HEK293 (cell line): ENCODE measurements at regions not wholly inside any gene's neighbourhood (a gene's known extent, or its start where the extent isn't known, plus 50 kb on each side); places are given as distances from the start of the nearest gene placed in this dataset.
A peak's percentile ranks its signal among the peaks of the same experiment; 100 is the strongest.

Source experiments
- CTCF ChIA-PET: fragments of 350-600 bp; formaldehyde crosslinking; extraction: SDS; loops from one replicate; lab custom pipeline; 2021; ENCODE audit warnings: antibody characterized with exemption; lab: Yijun Ruan, JAX
- POLR2A ChIA-PET: fragments of 300-600 bp; formaldehyde crosslinking; extraction: SDS; loops from one replicate; lab custom pipeline; 2020; ENCODE audit warnings: antibody characterized with exemption, inconsistent platforms; lab: Yijun Ruan, JAX
- H3K27ac ChIP-seq: fragments of 200-500 bp; sonication (Bioruptor generic); 2 replicates; pipeline ENCODE4 v1.5.1; 2014; ENCODE audit warnings: low read depth, low read length, control low read depth, inconsistent platforms; ENCODE audit errors: extremely low read depth
- H3K36me3 ChIP-seq, 2 experiments: fragments of 200-500 bp in 1 of 2; sonication (Bioruptor generic) in 1 of 2; 1 replicate in 1 of 2; 2 replicates in 1 of 2; pipeline ENCODE4 v1.5.1; 2014 to 2017; ENCODE audit warnings: inconsistent platforms in 2 of 2, low read length in 2 of 2; ENCODE audit not compliant: control insufficient read depth in 2 of 2, insufficient read depth in 1 of 2
- H3K4me1 ChIP-seq: fragments of 200-500 bp; sonication (Bioruptor generic); 2 replicates; pipeline ENCODE4 v1.5.1; 2014; ENCODE audit warnings: mild to moderate bottlenecking, low read length, inconsistent platforms; ENCODE audit not compliant: control insufficient read depth, insufficient read depth
- H3K4me3 ChIP-seq: 2 replicates; pipeline ENCODE4 v1.5.1; 2011; ENCODE audit warnings: low read depth, mild to moderate bottlenecking, control low read depth, low read length, moderate library complexity
- H3K9me3 ChIP-seq: fragments of 200-500 bp; sonication (Bioruptor generic); 2 replicates; pipeline ENCODE4 v1.5.1; 2014; ENCODE audit warnings: low read depth, low read length, inconsistent platforms; ENCODE audit not compliant: control insufficient read depth, insufficient read depth
- PRDM6 ChIP-seq: fragments of 450-650 bp; formaldehyde crosslinking; IDR thresholded peaks from 2 replicates; pipeline ENCODE4 v1.5.1; 2017; ENCODE audit warnings: missing biosample characterization, missing genetic modification characterization
- SCRT1 ChIP-seq: fragments of 450-650 bp; formaldehyde crosslinking; IDR thresholded peaks from 2 replicates; pipeline ENCODE4 v1.5.1; 2016; ENCODE audit warnings: missing biosample characterization, missing genetic modification characterization, borderline replicate concordance
- SCRT2 ChIP-seq: fragments of 450-650 bp; formaldehyde crosslinking; IDR thresholded peaks from 2 replicates; pipeline ENCODE4 v1.5.1; 2016; ENCODE audit warnings: missing biosample characterization, missing genetic modification characterization
- ZNF112 ChIP-seq: fragments of 450-650 bp; formaldehyde crosslinking; IDR thresholded peaks from 2 replicates; pipeline ENCODE4 v1.5.0; 2017; ENCODE audit warnings: missing biosample characterization, missing genetic modification characterization
- ZNF132 ChIP-seq: fragments of 450-650 bp; formaldehyde crosslinking; IDR thresholded peaks from 2 replicates; pipeline ENCODE4 v1.5.1; 2017; ENCODE audit warnings: missing biosample characterization, missing genetic modification characterization, borderline replicate concordance
- ZNF140 ChIP-seq: fragments of 450-650 bp; formaldehyde crosslinking; IDR thresholded peaks from 2 replicates; pipeline ENCODE4 v1.5.1; 2016; ENCODE audit warnings: missing biosample characterization, missing genetic modification characterization
- ZNF266 ChIP-seq: fragments of 450-650 bp; formaldehyde crosslinking; IDR thresholded peaks from 2 replicates; pipeline ENCODE4 v1.5.1; 2016; ENCODE audit warnings: missing biosample characterization, missing genetic modification characterization, low read depth
- ZNF354C ChIP-seq: fragments of 450-650 bp; formaldehyde crosslinking; IDR thresholded peaks from 2 replicates; pipeline ENCODE4 v1.5.1; 2016; ENCODE audit warnings: missing biosample characterization, missing genetic modification characterization, low read depth, borderline replicate concordance
- ZNF521 ChIP-seq: fragments of 450-650 bp; formaldehyde crosslinking; IDR thresholded peaks from 2 replicates; pipeline ENCODE4 v1.5.1; 2017; ENCODE audit warnings: missing biosample characterization, mild to moderate bottlenecking, missing genetic modification characterization
- ZNF560 ChIP-seq: fragments of 450-650 bp; formaldehyde crosslinking; IDR thresholded peaks from 2 replicates; pipeline ENCODE4 v1.5.1; 2017; ENCODE audit warnings: missing biosample characterization, missing genetic modification characterization, borderline replicate concordance
- ZNF654 ChIP-seq: fragments of 450-650 bp; formaldehyde crosslinking; IDR thresholded peaks from 2 replicates; pipeline ENCODE4 v1.5.1; 2016; ENCODE audit warnings: low read depth, missing biosample characterization, missing genetic modification characterization
- ZSCAN16 ChIP-seq: fragments of 450-650 bp; formaldehyde crosslinking; IDR thresholded peaks from 2 replicates; pipeline ENCODE4 v1.5.1; 2016; ENCODE audit warnings: missing biosample characterization, missing genetic modification characterization
- ZSCAN5A ChIP-seq: fragments of 450-650 bp; formaldehyde crosslinking; IDR thresholded peaks from 2 replicates; pipeline ENCODE4 v1.5.1; 2016; ENCODE audit warnings: missing biosample characterization, missing genetic modification characterization
- TF ChIP-seq, protein P1 (sequence below): fragments of 450-650 bp; formaldehyde crosslinking; IDR thresholded peaks from 2 replicates; pipeline ENCODE4 v1.5.1; 2016; ENCODE audit warnings: missing biosample characterization, missing genetic modification characterization, borderline replicate concordance
- TF ChIP-seq, protein P2 (sequence below): sonication (generic); formaldehyde crosslinking; IDR thresholded peaks from 2 replicates; pipeline ENCODE4 v1.8.1; 2022; ENCODE audit warnings: mild to moderate bottlenecking, moderate library complexity, missing genetic modification reagents

- H3K27ac ChIP-seq = no peak overlapping the region
- H3K4me3 ChIP-seq = no peak overlapping the region
- TF ChIP-seq ZNF112 (tag by site-specific recombination) (no peak), ZNF521 (tag by site-specific recombination) (no peak), PRDM6 (no peak), ZNF132 (tag by site-specific recombination) (no peak)
- ChIA-PET POLR2A (no interaction called here), CTCF (no interaction called here)
- no peaks in the 10 kb centered on the region for H3K36me3 ChIP-seq
- H3K9me3 ChIP-seq = no peaks in the 10 kb centered on the region
- H3K4me1 ChIP-seq = no peaks in the 10 kb centered on the region
Measured at GRCh38 chr5:135091286-135091685, 57.3 kb upstream of the PITX1 start.

DNA sequence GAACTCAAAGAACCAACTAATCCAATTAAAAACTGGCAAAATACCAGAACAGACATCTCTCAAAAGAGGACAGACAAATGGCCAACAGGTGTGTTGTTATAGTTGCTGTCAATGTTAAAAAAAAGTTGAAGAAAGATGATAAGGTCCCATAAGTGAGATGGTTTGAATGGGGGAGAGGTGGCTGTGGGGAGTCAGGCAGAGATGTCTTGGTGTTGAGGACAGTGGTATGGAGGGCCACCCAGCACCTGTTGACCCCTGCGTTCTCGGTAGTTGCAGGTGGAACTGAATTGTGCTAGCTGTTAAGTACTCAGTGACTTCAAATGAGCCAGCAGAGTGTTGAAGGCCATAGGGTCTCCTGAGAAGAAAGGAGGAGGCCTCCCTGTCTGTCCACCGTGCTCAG is 55.9 kb upstream of the PITX1 start:
- Histone ChIP-seq H3K4me1 (no peaks in the 10 kb centered on the region), H3K27ac (no peak overlapping the region), H3K4me3 (no peak overlapping the region), H3K36me3 (no peaks in the 10 kb centered on the region), H3K9me3 (no peaks in the 10 kb centered on the region)
- POLR2A ChIA-PET = no interaction called here
- TF ChIP-seq ZSCAN16 (tag by site-specific recombination) = no peak
- TF ChIP-seq, protein P1, sequence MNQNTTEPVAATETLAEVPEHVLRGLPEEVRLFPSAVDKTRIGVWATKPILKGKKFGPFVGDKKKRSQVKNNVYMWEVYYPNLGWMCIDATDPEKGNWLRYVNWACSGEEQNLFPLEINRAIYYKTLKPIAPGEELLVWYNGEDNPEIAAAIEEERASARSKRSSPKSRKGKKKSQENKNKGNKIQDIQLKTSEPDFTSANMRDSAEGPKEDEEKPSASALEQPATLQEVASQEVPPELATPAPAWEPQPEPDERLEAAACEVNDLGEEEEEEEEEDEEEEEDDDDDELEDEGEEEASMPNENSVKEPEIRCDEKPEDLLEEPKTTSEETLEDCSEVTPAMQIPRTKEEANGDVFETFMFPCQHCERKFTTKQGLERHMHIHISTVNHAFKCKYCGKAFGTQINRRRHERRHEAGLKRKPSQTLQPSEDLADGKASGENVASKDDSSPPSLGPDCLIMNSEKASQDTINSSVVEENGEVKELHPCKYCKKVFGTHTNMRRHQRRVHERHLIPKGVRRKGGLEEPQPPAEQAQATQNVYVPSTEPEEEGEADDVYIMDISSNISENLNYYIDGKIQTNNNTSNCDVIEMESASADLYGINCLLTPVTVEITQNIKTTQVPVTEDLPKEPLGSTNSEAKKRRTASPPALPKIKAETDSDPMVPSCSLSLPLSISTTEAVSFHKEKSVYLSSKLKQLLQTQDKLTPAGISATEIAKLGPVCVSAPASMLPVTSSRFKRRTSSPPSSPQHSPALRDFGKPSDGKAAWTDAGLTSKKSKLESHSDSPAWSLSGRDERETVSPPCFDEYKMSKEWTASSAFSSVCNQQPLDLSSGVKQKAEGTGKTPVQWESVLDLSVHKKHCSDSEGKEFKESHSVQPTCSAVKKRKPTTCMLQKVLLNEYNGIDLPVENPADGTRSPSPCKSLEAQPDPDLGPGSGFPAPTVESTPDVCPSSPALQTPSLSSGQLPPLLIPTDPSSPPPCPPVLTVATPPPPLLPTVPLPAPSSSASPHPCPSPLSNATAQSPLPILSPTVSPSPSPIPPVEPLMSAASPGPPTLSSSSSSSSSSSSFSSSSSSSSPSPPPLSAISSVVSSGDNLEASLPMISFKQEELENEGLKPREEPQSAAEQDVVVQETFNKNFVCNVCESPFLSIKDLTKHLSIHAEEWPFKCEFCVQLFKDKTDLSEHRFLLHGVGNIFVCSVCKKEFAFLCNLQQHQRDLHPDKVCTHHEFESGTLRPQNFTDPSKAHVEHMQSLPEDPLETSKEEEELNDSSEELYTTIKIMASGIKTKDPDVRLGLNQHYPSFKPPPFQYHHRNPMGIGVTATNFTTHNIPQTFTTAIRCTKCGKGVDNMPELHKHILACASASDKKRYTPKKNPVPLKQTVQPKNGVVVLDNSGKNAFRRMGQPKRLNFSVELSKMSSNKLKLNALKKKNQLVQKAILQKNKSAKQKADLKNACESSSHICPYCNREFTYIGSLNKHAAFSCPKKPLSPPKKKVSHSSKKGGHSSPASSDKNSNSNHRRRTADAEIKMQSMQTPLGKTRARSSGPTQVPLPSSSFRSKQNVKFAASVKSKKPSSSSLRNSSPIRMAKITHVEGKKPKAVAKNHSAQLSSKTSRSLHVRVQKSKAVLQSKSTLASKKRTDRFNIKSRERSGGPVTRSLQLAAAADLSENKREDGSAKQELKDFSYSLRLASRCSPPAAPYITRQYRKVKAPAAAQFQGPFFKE (tag by site-specific recombination) = no peak
- TF ChIP-seq ZNF266 (tag by site-specific recombination) = no peak
- no peak for TF ChIP-seq ZSCAN5A (tag by site-specific recombination)
- no peak for TF ChIP-seq ZNF654
- TF ChIP-seq SCRT1 (tag by site-specific recombination) = peak; percentile 66; the same call in 1 of the 2 replicates
- no peak for TF ChIP-seq ZNF560 (tag by site-specific recombination)
- TF ChIP-seq, protein P2, sequence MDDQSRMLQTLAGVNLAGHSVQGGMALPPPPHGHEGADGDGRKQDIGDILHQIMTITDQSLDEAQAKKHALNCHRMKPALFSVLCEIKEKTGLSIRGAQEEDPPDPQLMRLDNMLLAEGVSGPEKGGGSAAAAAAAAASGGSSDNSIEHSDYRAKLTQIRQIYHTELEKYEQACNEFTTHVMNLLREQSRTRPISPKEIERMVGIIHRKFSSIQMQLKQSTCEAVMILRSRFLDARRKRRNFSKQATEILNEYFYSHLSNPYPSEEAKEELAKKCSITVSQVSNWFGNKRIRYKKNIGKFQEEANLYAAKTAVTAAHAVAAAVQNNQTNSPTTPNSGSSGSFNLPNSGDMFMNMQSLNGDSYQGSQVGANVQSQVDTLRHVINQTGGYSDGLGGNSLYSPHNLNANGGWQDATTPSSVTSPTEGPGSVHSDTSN (CRISPR knock-in tag) = no peak
- no peak for TF ChIP-seq ZNF354C (tag by site-specific recombination)
- no peak for TF ChIP-seq ZNF140
- peak; percentile 78 for TF ChIP-seq SCRT2
- CTCF ChIA-PET = no interaction called here
